ENCODE measurements at regions not wholly inside any gene's neighbourhood (a gene's known extent, or its start where the extent isn't known, plus 50 kb on each side); places are given as distances from the start of the nearest gene placed in this dataset.

DNA sequence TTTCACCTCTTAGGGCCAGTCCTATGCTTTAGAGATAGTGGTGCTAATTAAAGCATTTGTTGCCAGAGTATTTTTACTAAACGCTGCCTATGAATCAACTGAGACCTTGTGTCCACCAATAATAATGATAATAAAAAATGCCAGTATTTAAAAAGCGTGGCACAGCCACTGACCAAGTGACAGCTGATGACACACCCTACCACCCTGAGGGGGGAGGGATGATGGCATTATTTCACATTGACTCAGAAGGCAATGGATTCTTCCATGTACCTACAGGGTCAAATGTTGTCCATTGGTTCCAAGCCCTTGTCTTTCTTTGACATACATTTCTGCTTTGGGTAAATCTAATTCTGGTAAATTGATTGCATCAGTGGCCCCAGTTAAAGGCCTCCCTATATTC, 384.4 kb downstream of the DLEU7 start:
- TF ChIP-seq, protein P1, sequence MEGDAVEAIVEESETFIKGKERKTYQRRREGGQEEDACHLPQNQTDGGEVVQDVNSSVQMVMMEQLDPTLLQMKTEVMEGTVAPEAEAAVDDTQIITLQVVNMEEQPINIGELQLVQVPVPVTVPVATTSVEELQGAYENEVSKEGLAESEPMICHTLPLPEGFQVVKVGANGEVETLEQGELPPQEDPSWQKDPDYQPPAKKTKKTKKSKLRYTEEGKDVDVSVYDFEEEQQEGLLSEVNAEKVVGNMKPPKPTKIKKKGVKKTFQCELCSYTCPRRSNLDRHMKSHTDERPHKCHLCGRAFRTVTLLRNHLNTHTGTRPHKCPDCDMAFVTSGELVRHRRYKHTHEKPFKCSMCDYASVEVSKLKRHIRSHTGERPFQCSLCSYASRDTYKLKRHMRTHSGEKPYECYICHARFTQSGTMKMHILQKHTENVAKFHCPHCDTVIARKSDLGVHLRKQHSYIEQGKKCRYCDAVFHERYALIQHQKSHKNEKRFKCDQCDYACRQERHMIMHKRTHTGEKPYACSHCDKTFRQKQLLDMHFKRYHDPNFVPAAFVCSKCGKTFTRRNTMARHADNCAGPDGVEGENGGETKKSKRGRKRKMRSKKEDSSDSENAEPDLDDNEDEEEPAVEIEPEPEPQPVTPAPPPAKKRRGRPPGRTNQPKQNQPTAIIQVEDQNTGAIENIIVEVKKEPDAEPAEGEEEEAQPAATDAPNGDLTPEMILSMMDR (IDR thresholded peaks at IDR 0.05), result no peak
- TF ChIP-seq ZFX (IDR thresholded peaks at IDR 0.05; ENCODE audit: borderline replicate concordance), result no peak
